Inflammatory macrophage treated with lipopolysaccharide for 1 hour (primary cell): ENCODE measurements at regions not wholly inside any gene's neighbourhood (a gene's known extent, or its start where the extent isn't known, plus 50 kb on each side); places are given as distances from the start of the nearest gene placed in this dataset.
"Not testable (repeated sequence)": the region's sequence is repeated elsewhere in the genome, so short reads cannot be mapped to it uniquely, and the experiment has no call there.

Experiments used
- DNase-seq, 2 donors: peaks; one replicate each; pipeline ENCODE4 v3.0.0-alpha.2; 2020 to 2022

DNA sequence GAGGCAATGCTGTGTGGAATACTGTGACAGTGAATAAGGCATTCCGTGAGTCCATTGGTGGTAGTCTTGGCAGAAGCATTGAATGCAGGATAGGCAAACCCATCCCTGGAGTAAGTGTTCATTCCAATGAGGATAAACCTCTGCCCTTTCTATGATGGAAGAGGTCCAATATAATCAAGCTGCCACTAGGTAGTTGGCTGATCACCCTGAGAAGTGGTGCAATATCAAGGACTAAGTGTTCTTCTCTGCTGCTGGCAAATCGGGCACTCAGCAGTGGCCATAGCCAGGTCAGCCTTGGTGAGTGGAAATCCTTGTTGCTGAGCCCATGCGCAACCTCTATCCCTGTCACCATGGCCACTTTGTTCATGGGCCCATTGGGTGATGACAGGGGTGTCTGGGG is 70.1 kb downstream of the FBXO4 start:
- DNase-seq = no peak

DNA sequence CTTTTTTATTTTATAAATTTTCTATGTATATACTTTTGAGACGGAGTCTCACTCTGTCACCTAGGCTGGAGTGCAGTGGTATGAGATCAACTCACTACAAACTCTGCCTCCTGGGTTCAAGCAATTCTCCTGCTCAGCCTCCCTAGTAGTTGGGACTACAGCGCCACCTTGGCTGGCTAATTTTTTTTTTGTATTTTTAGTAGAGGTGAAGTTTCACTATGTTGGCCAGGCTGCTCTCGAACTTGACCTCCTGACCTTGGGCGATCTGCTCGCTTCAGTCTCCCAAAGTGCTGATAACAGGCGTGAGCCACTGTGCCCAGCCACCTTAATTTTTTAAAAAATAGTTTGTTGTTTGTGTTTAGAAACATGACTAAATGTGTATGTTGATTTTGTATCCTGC is 76.6 kb downstream of the FBXO4 start:
- DNase-seq = no peak

DNA sequence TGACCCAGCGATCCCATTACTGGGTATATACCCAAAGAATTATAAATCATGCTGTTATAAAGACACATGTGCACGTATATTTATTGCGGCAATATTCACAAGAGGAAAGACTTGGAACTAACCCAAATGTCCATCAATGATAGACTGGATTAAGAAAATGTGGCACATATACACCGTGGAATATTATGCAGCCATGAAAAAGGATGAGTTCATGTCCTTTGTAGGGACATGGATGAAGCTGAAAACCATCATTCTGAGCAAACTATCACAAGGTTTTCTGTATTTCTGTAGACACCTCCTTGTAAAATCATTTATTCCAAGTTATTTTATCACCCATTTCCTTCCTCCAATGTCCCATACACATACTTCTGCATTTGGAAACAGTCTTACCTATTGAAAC is 78.8 kb downstream of the FBXO4 start:
- DNase-seq = not testable (repeated sequence)

DNA sequence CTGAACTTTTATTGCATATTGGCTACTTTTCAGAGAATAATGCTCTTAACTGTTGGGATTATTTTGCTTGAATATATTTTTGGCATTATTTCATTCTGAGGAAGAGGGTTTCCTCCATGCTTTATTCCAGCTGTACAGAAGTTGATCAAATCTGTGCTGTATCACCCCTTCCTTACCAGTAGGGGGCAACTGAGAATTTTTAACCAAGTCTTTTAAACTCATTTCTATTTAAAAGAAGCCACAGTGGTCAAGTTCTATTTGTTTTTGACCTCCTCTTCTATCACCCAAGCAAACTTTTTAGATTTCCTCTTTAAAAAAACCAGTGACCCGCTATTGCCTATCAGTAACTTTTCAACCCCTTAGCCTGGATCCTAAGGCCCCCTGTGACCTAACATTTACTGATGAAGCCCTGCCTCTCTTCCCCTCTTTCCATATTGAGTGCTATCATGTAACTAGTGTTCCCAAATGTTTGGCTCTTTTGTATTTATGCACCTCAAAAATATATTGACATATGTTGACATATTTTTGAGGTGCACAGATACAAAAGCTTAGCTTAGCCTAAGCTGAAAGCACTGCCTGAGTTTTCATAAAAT is 80.6 kb downstream of the FBXO4 start:
- DNase-seq = peak; percentile 17 to 26

DNA sequence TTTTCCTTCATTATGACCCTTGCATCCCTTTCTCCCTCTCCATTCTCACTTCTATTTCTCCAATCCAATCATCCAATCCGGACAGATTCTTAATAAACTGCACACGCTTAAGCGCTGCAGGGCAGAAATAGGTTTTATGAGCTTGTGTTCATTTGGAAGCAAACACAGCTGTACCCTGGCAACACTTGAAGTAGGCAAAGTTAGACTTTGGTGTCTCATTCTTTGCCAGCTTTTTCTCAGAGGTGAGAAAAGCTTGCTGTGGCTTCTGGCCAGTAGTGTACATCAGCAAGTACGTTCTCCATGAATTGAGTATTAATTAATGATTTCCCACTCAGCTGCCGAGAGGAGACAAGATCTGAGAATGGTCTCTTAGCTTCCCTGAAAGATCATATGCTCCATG is 88.5 kb downstream of the FBXO4 start:
- DNase-seq = no peak

DNA sequence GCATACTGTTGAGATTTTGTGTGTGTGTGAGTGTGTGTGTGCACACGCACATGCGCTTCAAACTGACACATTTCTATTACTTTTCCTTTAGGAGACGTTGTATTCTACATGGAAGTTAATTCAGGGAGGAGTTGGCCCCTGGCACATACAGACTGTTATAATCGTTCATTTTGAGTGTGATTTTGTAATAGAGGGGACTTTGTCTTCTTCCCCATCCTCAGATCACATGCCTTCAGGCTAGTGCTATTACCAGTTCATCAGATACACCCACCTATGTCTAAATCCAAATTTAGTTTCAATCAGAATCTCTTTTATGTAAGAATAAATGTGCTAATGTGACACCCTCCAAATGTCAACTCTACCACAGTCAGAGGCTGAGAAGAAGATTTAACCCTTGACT is 90.2 kb downstream of the FBXO4 start:
- no peak for DNase-seq

DNA sequence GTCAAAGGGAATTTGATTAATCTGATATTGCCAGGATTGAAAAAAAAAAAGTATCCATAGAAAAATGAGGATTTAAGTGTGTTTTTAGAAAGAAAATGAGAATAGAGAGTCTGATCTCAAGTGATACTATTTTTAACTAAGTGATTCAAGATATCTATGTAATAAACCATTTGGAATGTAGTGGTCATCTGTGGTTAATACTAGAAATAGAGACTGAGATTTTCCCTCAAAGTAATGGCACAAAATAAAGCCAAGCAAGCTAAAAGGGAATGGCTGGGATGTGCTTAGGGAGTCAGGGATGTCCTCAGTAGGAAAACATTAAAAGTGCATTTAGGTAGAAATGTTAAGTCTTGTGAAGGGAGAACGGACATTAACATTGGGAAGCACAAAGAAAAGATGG is 90.6 kb downstream of the FBXO4 start:
- DNase-seq = no peak

DNA sequence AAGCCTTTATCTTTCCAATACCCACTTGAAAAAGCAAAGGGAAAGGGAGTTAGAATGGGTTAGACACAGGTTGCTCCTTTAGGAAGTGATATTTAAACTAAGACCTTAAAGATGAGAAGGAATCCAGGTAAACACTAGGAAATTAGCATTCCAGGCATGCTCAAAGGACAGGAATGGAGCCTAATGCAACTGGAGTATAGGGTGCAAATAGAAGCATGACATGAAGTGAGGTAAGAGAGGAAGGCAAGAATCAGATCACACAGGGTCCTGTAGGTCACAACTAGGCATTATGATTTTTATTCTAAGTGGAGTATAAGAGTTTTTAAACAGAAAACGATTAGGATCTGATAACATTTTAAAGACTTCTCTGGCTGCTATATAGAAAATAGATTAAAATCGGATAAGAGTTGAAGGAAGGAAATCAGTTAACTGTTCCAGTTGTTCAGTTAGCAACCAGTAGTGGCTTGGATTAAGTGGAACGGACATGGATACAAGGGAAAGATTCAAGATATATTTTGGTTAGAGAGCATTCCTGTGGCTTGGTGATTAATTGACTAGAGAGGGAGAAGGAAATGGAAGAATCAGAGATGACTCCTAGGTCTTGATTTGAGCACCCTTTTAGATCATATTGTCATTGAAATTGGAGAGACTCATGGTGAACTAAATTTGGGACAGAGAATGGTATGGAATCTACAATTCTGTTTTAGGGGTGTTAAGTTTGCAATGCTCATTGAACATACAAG is 95.9 kb downstream of the FBXO4 start:
- DNase-seq = no peak

DNA sequence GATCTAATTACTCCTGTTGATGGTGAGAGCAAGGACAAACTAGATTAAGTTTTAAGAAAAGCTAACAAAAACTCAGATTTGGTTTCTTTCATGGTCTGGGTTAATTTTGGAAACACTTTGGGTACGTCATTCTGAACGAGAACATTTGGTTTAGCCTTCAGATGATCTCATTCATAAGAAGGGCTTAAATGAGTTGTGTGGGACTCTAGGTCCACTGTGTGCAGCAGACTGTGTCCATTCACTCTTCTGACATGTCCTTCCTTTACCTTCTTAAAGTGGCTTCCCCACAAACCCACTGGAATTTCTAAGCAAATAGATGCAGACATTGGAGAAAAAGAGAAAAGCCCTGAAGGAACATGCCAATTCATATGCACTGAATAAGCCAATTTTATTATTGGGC is 96.8 kb downstream of the FBXO4 start:
- DNase-seq = no peak

DNA sequence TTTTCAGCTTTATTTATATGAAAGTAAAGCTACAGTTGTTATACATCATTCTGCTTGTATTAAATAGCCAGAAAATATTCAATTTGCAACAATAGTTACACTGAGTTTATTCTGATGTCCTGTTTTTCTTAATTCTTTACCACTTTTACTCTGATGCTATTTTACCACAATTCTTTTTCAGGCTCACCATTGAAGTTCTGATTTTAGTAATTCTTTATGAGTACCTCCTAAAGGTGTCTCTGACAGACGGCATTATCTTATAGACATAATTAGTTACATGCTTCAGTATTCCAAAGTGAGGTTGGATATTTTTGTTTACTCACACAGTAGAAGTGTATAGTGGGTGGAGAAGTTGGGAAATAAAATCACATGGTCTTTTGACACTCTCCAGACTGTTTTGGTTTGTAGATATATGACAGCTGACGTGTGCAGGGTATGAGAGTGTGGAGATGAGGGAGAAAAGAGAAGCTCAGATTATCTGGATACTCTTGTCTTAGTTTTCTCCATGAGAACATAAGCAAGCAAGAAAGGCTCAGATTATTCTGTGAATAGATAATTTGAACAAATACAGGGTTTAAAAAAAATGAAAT is 97.4 kb downstream of the FBXO4 start:
- no peak for DNase-seq

DNA sequence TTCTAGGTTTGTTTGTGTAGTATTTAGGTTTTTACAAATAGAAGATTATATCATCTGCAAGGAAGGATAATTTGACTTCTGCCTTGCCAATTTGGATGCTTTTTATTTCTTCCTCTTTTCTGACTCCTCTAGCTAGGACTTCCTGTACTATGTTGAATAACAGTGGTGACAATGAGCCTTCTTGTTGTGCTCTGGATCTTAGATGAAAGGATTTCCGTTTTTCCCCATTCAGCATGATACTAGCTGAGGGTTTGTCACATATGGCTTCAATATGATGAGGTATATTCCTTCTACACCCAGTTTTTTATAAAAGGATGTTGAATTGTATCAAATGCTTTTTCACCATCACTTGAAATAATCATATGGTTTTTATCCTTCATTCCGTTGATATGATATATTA is 101.4 kb downstream of the FBXO4 start:
- DNase-seq = no peak

DNA sequence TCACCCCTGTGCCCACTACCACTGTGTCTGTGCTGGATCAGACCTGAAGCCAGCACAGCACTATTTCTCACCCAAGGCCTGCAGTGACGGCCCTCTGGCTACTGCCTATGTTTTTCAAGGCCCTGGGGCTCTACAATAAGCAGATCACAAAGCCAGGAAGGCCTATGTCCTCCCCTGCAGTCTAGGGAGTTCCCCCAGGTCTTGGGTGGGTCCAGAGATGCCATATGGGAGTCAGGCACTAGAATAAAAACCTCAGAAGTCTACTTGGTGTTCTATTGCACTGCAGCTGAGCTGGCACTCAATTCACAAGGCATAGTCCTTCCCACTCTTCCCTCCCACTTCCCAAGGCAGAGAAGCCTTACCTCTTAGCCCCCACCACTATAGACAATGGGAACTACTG is 107.1 kb downstream of the FBXO4 start:
- no peak for DNase-seq

DNA sequence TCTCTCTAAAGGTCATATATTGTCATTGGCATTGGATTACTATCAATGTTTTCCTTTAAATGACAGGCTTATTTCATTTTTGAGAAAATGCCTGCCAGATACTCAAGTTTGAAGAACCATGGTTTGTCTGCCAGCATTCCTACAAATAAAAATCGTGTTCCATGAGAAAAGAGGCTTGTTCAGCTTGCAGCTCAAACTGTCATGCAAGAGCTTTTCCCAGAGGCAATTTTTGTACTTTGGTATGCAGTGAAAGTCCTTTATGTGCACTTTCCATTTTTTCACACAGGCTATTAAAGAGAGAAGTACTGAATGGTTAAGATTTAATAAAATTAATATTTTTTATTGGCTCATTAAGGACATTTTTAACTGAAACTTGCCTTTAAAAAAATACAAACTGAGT is 110.4 kb downstream of the FBXO4 start:
- no peak for DNase-seq

DNA sequence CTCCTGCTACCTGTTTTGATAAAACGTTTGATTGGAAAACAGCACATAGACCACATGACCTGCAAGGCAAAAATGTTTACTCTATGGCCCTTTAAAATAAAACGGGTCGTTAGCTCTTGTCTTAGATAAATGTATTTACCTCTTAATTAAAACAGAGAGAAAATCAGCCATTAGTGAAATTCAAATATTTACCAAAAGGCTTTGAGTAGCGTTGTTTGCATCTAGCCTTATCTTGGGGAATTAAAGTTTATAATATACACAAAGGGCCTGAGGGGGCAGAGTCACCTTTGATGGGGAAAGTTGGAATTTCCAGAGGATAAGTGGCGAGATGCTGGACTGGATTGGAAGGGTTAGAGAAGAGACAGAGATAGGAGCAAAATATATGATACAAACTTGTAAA is 111.3 kb downstream of the FBXO4 start:
- DNase-seq = no peak

DNA sequence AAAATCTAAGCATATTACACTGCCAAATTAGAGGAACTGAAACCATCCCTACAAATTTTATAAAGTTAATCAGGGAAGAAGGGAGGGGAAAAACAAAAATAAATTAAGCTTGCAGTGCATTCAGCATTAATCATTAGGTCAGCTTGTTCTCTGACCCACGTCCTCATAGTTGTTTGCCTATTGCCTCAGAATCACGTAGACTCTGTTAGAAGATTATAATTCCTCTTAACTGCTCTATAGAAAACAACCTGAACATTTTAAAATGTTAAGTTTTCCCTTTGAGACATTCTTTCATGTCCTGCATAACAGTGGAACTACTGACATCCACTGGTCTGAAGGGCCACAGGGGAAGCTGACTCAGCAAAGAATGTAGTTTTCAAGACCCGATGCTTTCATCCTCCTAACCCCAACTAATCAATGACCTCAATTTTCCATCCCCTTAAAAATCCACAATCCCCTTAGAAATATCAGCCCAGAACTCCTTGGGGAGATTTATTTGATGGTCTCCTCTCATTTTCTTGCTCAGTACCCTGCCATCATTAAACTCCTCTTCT is 112.4 kb downstream of the FBXO4 start:
- DNase-seq = no peak

DNA sequence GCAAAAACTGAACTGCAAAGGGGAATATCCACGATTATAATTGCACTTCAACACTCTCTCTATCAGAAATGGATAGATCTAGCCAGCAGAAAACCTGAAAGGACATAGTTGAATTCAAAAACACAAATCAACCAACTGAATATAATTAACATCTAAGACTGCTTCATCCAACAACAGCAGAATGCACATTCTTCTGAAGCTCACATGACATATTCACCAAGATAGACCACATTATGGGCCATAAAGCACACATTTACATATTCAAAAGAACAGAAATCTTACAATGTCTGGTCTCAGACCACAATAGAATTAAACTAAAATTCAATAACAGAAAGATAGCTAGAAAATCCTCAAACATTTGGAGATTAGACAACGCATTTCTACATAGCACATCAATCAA is 118.3 kb downstream of the FBXO4 start:
- DNase-seq = no peak

DNA sequence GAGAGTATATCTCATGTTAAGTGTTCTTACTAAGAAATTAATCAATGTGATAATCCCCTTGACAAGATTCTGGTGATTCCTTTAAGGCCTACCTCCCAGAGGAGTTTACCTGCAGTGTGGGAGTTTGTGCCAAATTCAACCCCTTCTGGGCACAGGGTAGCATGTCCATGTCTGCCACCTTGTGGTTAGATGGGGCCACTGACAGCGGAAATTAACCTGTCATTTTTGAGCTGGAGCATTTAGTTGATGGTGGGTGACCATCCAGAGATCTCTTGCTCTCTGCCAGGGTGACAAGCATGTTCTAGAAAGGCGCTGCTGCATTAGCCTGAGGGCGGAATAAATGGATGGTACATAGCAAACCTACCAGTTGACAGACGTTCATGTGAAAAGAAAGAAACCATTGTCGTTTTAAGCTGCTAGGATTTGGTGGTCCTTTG is 132.2 kb downstream of the FBXO4 start:
- DNase-seq = peak; percentile 8 to 57

DNA sequence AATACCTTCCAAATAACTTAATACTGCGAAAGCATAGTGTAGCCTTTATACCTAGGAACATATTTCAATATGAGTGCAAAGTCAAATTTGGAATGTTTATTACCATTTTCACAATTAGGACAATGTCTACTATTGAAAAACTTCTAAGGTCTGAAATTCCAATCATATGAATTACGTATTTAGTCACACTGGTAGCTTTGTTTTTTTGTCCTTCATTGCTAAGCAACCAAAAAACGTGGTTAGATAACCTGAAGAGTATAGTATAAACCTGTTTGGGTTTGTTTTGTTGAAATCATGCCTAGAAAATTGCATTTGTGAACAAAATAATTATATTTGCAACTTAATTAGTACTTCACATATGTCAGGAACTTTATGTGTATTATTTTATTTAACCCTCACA is 134.2 kb downstream of the FBXO4 start:
- DNase-seq = no peak

DNA sequence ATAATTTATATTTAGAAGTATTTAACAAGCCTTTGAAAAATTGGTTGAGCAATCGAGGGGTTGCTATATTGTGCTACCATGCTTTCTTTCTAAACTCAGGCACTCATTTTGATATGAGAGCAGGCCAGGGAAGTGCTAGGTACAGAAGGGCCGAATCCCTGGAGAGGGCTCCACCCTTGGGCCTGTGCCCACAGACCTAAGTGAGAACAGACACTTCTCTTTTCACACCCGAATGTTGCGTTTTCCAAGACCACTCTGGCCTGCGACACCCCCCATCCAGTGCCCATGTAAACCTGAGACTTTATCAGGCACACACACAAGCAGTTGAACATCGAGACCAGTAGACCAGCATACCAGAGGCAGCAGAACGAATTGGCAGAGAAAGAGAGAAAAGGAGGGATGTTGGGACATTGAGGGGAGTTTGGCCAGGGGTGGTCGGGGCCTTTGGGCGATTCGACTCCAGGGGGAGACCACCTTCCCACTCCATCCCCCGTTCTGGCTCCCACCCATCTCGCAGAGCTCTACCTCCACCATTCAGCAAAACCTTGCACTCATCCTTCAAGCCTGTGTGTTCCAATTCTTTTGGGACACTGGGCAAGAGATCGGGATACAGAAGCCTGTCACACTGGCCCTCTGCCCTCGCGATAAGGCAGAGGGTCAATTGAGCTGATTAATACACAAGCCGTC is 134.8 kb downstream of the FBXO4 start:
- no peak for DNase-seq

DNA sequence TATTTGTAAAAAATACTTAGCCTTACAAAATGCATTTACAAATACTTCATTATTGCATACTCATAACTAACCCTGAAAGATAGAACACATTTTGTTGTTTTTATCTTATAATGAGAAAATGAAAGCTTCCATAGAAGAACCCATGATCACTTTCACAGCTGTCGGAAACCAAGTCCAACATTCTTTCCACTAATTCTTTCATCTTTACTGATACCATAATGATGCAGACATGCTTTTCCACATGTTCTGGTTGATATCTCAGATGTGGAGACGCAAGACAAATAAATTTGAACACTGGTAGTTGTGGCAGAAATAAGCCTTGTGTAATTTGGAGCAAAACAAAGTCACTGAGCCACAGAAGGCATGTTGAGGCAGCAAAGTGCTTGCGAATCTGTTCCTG is 136.0 kb downstream of the FBXO4 start:
- DNase-seq = no peak

DNA sequence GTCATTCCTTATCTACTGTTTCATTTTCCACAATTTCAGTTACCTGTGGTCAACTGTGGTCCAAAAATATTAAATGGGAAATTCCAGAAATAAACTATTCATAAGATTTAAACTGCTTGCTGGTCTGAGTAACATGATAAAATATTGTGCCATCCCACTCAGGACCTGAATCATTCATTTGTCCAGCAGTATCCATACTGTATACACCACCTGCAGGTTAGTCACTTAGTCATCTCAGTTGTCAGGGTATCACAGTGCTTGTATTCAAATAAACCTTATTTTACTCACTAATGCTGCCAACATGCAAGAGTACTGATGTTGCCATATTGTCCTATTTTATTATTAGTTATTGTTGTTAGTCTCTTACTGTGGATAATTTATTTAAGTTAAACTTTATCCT is 139.7 kb downstream of the FBXO4 start:
- no peak for DNase-seq

DNA sequence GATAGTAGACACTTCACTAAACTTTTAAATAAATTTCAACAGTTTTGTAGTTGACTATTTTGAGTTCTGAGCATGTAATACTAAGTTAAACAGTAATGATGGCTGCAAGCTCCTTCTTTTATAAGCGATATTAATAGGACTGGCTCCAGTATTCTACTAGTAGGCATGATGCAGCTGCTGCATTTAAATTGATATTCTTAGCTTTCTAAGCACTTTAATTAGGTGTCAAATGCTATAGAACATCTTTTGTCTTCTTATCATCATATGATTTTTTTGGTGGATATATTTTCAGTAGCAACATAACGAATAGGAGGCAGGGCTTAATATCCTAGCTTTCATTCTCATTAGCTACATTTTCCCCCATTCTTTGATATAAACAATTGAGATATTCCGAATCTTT is 141.1 kb downstream of the FBXO4 start:
- no peak for DNase-seq

DNA sequence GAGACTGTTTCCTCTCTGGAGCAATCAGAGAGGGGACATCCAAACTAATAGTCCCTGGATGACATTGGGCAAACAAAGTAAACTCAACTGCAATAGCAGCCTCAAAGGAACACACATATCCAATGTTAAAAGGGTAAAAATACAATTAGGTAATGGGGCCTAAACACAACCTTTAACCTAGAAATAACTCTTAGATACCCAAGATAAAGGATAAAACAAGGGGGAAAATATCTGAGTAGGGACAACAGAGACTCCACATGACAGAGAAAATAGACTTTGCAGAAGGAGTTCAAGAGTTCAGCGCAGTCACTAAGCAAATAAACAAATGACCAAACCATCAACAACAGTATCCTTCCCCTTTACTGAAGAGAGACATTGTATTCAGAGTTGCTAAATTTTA is 149.3 kb downstream of the FBXO4 start:
- no peak for DNase-seq

DNA sequence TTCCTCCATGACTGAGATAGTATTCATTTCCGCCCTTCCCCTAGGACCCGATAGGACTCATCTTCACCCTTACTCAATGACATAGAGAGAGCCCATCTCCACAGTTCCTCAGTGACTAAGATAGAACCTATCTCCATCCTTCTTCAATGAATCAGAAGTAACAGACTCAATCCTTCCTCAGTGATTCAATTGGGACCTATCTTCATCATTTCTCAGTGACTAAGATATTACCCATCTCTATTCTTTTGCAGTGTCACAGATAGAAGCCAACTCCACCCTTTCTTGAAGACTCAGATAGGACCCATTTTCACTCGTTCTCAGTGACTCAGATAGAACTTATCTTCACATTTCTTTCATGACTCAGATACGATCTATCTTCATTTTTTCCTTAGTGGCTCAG is 164.6 kb downstream of the FBXO4 start:
- DNase-seq = no peak
